ENCODE measurements at regions not wholly inside any gene's neighbourhood (a gene's known extent, or its start where the extent isn't known, plus 50 kb on each side); places are given as distances from the start of the nearest gene placed in this dataset.

DNA sequence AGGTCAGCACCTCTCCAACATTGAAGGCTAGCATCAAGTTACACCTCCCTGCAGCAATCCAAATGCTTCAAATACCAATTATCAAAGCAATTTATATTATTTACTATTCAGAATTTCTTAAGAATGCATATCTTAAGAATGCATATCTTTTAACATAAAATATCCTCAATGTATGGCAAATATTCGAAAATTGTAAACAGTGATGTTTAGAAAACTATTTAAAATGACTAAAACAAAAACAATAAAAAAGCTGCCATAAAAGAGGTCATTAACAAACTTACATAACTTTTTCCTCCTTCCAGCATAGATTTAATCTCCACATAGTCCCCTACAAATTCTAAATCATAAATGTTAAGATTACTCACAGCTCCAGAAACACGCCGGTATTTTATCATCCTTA is 85.1 kb upstream of the SOX6 start:
- in situ Hi-C loops (cut with MboI; ENCODE audit: low pct_unique_long_range_greater_than_20kb in 2 of 9, low sequenced_read_pairs in 9 of 9, unreplicated experiment in 9 of 9) = no loop called here
- Histone ChIP-seq H3K4me3 (no peak overlapping the region), H3K27ac (no peak overlapping the region), H3K4me1 (replicated peaks in 1 of 2) (peaks cover 0 to 3% of the 10 kb centered on the region in 2 donors)
- peak in 1 of 8 experiments; percentile 61 for ATAC-seq (replicated peaks in 6 of 8)
- 0 to 100% (median 62%) methylated on average over 1 to 3 of the region's 3 CpGs for WGBS, 10 experiments

DNA sequence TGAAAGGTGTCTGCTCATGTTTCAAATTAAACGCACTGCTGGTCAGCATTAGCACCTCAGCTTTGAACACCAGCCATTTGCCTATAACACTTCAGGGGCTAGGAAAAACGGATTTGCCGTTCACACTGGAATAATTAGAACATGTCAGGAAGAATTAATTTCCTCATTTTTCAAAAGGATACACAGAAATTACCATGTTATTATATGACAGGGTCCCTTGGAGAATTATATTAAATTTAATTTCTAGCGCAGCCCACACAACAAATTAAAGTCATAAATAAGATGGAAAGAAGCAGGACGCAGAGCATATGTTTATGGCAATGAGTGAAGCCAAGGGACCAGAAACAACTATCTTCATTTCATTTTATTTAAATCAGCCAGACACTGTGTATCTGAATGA is 83.8 kb upstream of the SOX6 start:
- no peak for ATAC-seq (replicated peaks in 6 of 8)
- no peak overlapping the region for H3K27ac ChIP-seq
- 0 to 100% (median 84%) methylated on average over 1 to 5 of the region's 5 CpGs; no CpG with 5 or more reads in 1 of the 10 experiments for WGBS, 10 experiments
- peaks cover 0 to 3% of the 10 kb centered on the region in 2 donors for H3K4me1 ChIP-seq (replicated peaks in 1 of 2)
- in situ Hi-C loops (cut with MboI; ENCODE audit: low pct_unique_long_range_greater_than_20kb in 2 of 9, low sequenced_read_pairs in 9 of 9, unreplicated experiment in 9 of 9) = no loop called here
- no peak overlapping the region for H3K4me3 ChIP-seq

DNA sequence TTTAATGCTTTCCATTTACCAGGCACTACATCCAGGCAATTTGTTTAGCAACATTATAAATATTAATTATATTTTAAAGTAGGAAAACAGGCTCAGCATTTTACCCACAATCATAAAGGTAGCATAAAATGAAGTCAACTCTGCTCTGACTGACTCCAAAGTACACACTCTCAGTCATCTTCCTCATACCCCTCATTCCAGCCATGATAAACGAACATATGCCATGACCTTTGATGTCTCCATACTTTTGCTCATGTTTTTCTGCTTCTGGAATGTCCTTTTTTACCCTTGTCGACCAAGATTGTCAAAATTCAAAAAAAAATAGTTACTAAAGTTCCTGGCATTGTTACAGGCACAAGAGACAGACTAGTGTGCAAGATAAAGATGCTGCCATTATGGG is 77.7 kb upstream of the SOX6 start:
- WGBS, 10 experiments = 0 to 100% (median 44%) methylated on average over 1 to 2 of the region's 2 CpGs; no CpG with 5 or more reads in 1 of the 10 experiments
- Histone ChIP-seq H3K27ac (no peak overlapping the region), H3K4me3 (no peak overlapping the region), H3K4me1 (replicated peaks in 1 of 2) (no peaks in the 10 kb centered on the region)
- ATAC-seq (replicated peaks in 6 of 8) = no peak
- in situ Hi-C loops (cut with MboI; ENCODE audit: low pct_unique_long_range_greater_than_20kb in 2 of 9, low sequenced_read_pairs in 9 of 9, unreplicated experiment in 9 of 9) = no loop called here

DNA sequence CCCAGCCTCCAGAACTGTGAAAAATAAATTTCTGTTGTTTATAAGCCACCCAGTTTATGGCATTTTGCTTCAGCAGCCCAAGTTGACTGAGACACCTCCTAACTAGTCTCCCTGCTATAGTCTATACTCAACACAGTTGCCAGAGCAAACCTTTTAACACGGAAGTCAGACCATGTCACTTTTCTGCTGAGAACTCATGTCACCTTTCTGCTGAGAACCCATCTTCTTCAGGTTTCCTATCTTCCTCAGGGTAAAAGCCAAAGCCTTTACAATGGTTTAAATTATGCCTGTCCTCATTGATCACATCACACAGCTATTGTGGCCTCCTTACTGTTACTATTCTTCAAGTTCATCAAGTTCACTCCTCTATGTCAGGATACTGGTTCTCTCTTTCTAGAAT is 74.3 kb upstream of the SOX6 start:
- no peak overlapping the region for H3K27ac ChIP-seq
- ATAC-seq (replicated peaks in 6 of 8) = no peak
- WGBS, 10 experiments = 0 to 100% (median 67%) methylated on average over 1 of the region's 1 CpG; no CpG with 5 or more reads in 2 of the 10 experiments
- no peak overlapping the region for H3K4me3 ChIP-seq
- no peaks in the 10 kb centered on the region for H3K4me1 ChIP-seq (replicated peaks in 1 of 2)
- in situ Hi-C loops (cut with MboI; ENCODE audit: low pct_unique_long_range_greater_than_20kb in 2 of 9, low sequenced_read_pairs in 9 of 9, unreplicated experiment in 9 of 9) = no loop called here

DNA sequence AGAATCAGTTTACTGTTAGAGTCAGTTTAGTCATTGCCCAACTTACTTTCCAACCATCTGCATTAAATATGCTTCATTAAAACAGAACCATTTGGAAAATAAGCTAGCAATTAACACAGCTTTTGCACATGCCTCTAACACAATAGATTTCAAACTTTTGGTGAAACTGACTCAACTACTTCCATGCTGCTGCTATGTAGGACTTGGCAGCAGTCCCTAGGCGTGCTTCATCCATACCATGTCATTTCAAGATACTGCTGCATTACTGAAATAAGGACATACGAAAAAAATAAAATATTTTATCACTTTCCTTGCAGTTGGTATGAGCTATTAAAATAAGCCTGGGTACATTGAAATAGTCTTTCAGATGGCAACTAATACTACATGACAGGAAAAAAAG is 65.5 kb upstream of the SOX6 start:
- Histone ChIP-seq H3K4me3 (no peak overlapping the region), H3K27ac (no peak overlapping the region), H3K4me1 (replicated peaks in 1 of 2) (no peaks in the 10 kb centered on the region)
- 0 to 100% (median 85%) methylated on average over 1 to 2 of the region's 2 CpGs; no CpG with 5 or more reads in 1 of the 10 experiments for WGBS, 10 experiments
- in situ Hi-C loops (cut with MboI; ENCODE audit: low pct_unique_long_range_greater_than_20kb in 2 of 9, low sequenced_read_pairs in 9 of 9, unreplicated experiment in 9 of 9) = no loop called here
- ATAC-seq (replicated peaks in 6 of 8) = no peak

DNA sequence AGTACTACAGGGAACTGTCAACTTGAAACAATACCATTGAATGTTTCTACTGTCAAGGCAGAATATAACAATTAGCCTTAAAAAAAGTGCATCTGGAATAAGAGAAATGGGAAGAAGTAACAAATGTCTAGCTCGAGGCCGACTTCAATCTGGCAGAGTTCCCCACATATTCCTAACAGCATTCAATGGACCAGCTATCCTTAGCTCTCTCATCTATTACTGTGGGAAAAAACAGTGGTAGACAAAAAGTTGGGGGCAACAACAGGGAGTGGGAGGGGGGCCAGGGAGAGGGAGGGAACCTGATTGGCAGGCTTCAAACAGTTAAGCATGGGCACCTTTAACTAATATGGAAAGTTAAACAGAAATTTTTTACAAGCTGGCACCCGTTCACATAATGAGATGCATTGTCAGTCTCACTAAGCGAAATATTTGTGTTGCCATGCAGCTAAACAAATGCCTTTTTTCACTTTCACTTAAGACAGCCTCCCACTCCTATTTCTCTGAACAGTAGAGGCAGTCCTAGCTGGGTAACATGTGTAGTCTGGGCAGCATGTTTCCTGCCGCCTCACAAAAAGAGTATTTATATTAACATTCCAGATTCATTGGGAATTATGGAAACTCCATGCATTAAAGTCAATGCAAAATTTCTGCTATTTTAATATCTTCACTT is 62.2 kb upstream of the SOX6 start:
- in situ Hi-C loops (cut with MboI; ENCODE audit: low pct_unique_long_range_greater_than_20kb in 2 of 9, low sequenced_read_pairs in 9 of 9, unreplicated experiment in 9 of 9) = no loop called here
- 0 to 100% (median 83%) methylated on average over 1 to 4 of the region's 5 CpGs; no CpG with 5 or more reads in 2 of the 10 experiments for WGBS, 10 experiments
- ATAC-seq (replicated peaks in 6 of 8) = peak in 5 of 8 experiments; percentile 20 to 97 (median 60)

DNA sequence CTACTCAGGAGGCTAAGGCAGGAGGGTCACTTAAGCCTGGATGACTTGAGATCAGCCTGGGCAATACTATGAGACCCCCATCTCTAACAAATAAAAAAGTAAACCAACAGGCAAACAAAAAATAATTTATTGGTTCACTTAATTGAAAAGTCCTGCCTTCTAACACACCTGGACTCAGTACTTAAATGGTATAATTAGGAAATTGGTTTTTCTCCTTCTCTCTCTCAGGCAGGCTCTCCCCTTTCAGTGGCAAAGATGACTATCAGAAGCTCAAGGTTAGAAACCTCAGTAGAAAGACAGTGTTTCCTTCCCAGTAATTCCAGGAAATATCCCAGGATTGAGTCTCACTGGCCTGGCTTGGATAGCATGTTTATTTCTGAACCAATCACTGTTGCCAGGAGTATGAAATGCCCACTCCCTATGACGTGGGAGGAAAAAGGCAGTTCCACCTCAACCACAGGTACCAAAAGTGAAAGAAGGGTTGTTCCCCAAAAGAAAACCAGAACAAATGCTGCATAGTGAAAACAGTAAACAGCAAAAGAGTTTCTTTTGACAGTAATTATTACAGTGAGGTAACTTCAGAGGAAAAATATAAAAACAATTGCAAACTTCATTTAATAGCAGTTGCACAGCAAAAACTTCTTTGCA is 56.3 kb upstream of the SOX6 start:
- Histone ChIP-seq H3K4me1 (replicated peaks in 1 of 2) (no peaks in the 10 kb centered on the region), H3K4me3 (no peak overlapping the region), H3K27ac (no peak overlapping the region)
- in situ Hi-C loops (cut with MboI; ENCODE audit: low pct_unique_long_range_greater_than_20kb in 2 of 9, low sequenced_read_pairs in 9 of 9, unreplicated experiment in 9 of 9) = no loop called here
- ATAC-seq (replicated peaks in 6 of 8) = no peak
- 0 to 100% (median 90%) methylated on average over 1 of the region's 1 CpG; no CpG with 5 or more reads in 5 of the 10 experiments for WGBS, 10 experiments

More for the DNA sequence above, 62.2 kb upstream of the SOX6 start:
- Histone ChIP-seq H3K4me3 (no peak overlapping the region), H3K27ac (no peak overlapping the region), H3K4me1 (replicated peaks in 1 of 2) (no peaks in the 10 kb centered on the region)

DNA sequence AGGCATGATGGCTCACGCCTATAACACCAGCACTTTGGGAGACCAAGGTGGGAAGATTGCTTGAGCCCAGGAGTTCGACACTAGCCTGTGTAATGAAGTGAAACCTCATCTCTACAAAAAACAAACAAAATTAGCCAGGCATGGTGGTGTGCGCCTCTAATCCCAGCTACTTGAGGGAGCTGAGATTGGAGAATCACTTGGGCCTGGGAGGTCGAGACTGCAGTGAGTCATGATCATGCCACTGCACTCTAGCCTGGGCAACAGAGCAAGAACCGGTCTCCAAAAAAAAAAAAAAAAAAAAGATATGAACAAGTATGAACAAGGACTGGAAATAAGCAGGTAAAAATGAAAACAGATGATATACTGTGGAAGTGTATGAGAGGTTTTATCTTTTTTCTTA is 54.1 kb upstream of the SOX6 start:
- WGBS, 10 experiments = 0 to 100% (median 90%) methylated on average over 1 to 4 of the region's 5 CpGs

DNA sequence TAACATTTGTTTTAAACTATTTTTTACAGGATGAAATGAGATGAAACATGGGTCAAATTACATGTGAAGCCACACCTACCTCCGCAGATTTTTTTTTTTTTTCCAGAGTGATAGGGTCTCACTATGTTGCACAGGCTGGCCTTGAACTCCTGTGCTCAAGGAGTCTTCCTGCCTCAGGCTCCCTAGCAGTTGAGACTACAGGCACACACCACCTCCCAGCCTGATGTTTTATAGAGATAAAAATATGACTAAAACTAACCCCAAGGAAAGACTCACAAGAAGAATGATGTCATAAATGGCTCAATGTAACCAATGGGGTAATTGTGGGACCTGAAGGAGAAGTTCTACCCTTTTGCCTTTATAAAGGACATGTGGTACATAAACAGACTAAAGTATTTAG is 52.3 kb upstream of the SOX6 start:
- in situ Hi-C loops (cut with MboI; ENCODE audit: low pct_unique_long_range_greater_than_20kb in 2 of 9, low sequenced_read_pairs in 9 of 9, unreplicated experiment in 9 of 9) = no loop called here
- ATAC-seq (replicated peaks in 6 of 8) = no peak
- 11 to 100% (median 83%) methylated on average over 1 of the region's 1 CpG; no CpG with 5 or more reads in 7 of the 10 experiments for WGBS, 10 experiments
- H3K4me1 ChIP-seq (replicated peaks in 1 of 2) = peaks cover 20 to 22% of the 10 kb centered on the region in 2 donors
- H3K27ac ChIP-seq = no peak overlapping the region
- H3K4me3 ChIP-seq = no peak overlapping the region

More for the DNA sequence above, 54.1 kb upstream of the SOX6 start:
- Histone ChIP-seq H3K4me1 (replicated peaks in 1 of 2) (peaks cover 3 to 4% of the 10 kb centered on the region in 2 donors), H3K4me3 (no peak overlapping the region), H3K27ac (no peak overlapping the region)
- ATAC-seq (replicated peaks in 6 of 8) = no peak
- in situ Hi-C loops (cut with MboI; ENCODE audit: low pct_unique_long_range_greater_than_20kb in 2 of 9, low sequenced_read_pairs in 9 of 9, unreplicated experiment in 9 of 9) = no loop called here

DNA sequence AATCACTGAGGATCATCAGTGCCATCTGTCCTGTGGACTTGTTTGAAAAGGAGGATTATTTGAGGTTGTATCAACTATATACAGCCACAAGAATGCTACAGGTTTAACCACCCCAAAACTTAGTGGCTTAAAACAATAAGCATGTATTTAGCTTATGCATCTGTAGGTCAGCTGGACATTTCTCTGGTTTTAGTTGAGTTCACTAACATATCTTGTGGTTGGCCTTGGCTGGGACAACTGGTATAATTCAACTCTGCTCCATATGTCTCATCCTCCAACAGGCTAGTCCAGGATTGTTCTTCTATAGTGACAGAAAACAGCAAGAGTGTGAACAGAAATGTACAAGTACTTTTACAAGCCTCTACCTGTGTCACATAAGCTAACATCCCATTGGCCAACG is 49.9 kb upstream of the SOX6 start:
- ATAC-seq (replicated peaks in 6 of 8) = no peak
- in situ Hi-C loops (cut with MboI; ENCODE audit: low pct_unique_long_range_greater_than_20kb in 2 of 9, low sequenced_read_pairs in 9 of 9, unreplicated experiment in 9 of 9) = no loop called here
- Histone ChIP-seq H3K4me1 (replicated peaks in 1 of 2) (peaks cover 29 to 31% of the 10 kb centered on the region in 2 donors), H3K4me3 (no peak overlapping the region), H3K27ac (no peak overlapping the region)
- WGBS, 10 experiments = 20 to 100% (median 94%) methylated on average over 1 of the region's 1 CpG; no CpG with 5 or more reads in 4 of the 10 experiments
